ENCODE measurements at regions not wholly inside any gene's neighbourhood (a gene's known extent, or its start where the extent isn't known, plus 50 kb on each side); places are given as distances from the start of the nearest gene placed in this dataset.
"Not testable (repeated sequence)": the region's sequence is repeated elsewhere in the genome, so short reads cannot be mapped to it uniquely, and the experiment has no call there.

DNA sequence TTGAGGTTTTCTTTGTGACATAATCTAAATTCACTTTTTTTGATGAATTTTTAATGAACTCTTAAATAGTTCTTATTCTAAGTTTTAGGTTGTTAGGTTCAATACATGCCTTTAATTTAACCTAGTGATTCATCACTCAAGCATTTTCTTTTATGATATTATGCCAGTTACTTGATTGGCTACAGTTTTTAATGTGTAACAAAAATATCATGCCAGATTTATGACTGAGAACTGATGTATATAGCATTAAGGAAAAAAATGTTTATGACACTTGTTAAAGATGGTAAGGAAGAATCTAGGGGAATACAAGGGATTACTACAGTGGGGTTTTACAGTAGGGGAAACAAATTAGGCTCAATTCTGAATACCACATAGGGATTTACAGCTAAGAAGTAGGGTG, 103.1 kb downstream of the VGLL3 start:
- no peak for DNase-seq (ENCODE audit: insufficient read length, low spot score)
- no peak for FAIRE-seq
- TF ChIP-seq, protein P1, sequence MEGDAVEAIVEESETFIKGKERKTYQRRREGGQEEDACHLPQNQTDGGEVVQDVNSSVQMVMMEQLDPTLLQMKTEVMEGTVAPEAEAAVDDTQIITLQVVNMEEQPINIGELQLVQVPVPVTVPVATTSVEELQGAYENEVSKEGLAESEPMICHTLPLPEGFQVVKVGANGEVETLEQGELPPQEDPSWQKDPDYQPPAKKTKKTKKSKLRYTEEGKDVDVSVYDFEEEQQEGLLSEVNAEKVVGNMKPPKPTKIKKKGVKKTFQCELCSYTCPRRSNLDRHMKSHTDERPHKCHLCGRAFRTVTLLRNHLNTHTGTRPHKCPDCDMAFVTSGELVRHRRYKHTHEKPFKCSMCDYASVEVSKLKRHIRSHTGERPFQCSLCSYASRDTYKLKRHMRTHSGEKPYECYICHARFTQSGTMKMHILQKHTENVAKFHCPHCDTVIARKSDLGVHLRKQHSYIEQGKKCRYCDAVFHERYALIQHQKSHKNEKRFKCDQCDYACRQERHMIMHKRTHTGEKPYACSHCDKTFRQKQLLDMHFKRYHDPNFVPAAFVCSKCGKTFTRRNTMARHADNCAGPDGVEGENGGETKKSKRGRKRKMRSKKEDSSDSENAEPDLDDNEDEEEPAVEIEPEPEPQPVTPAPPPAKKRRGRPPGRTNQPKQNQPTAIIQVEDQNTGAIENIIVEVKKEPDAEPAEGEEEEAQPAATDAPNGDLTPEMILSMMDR (IDR thresholded peaks at IDR 0.05; ENCODE audit: insufficient read depth, missing control alignments): no peak

DNA sequence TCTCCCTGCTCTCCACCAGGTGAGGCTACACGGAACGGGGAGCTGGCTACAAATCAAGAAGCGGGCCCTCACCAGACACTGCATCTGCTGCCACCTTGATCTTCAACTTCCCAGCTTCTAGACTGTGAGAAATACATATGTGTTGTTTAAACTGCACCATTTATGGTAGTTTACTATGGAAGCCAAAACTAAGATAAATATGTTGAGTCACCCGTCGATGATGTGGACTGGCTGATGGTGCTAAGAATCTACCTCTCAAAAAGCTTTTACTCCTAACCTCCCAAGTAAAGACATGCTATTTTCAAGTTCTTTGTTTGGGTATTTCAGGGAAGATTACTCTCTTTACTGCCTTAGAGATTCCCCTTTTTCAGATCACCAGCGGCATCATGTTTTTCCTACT, 110.9 kb downstream of the VGLL3 start:
- no peak for FAIRE-seq
- DNase-seq (ENCODE audit: insufficient read length, low spot score): no peak
- TF ChIP-seq, protein P1 (IDR thresholded peaks at IDR 0.05; ENCODE audit: insufficient read depth, missing control alignments): no peak

DNA sequence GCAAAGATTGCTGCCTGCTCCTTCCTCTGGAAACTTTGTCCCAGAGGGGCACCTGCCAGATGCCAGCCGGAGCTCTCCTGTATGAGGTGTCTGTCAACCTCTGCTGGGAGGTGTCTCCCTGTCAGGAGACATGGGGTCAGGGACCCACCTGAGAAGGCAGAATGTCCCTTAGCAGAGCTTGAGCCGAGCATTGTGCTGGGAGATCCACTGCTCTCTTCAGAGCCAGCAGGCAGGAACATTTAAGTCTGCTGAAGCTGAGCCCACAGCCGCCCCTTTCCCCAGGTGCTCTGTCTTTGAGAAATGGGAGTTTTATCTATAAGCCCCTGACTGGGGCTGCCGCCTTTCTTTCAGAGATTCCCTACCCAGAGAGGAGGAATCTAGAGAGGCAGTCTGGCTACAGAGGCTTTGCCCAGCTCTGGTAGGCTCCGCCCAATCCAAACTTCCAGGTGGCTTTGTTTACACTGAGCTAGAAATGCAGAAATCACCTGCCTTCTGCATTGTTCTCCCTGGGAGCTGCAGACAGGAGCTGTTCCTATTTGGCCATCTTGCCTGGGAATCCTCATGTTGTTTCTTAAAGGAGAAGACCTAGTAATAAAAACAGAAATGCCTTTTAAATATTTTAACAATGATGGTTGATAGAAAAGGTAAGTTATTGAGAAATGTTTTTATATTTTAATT, 114.3 kb downstream of the VGLL3 start:
- FAIRE-seq; DNase-seq (ENCODE audit: insufficient read length, low spot score): not testable (repeated sequence)

DNA sequence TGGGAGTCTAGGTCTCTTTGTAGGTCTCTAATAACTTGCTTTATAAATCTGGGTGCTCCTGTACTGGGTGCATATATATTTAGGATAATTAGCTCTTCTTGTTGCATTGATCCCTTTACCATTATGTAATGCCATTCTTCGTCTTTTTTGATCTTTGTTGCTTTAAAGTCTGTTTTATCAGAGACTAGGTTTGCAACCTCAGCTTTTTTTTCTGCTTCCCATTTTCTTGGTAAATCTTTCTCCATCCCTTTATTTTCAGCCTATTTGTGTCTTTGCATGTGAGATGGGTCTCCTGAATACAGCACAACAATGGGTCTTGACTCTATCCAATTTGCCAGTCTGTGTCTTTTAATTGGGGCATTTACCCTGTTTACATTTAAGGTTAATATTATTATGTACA, 116.2 kb downstream of the VGLL3 start:
- FAIRE-seq; DNase-seq (ENCODE audit: insufficient read length, low spot score): not testable (repeated sequence)

DNA sequence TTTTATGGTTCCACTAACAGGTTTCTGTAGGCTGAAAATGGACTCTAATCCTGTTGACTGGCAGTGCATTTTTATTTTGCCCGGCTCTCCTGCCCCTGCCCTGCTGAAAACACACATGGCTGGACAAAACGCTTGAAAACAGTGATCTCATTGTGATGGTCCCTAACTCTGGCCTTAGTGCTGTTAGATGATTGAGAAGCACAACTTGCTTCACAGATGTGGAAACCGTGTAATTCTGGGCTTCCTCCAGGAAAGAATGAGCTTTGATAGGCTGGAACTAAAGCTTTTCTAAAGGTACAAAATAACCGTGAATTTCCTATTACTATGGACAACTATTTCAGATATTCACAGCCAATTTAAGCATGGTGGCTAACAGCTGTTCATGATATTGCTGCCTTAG, 121.4 kb downstream of the VGLL3 start:
- TF ChIP-seq, protein P1 (IDR thresholded peaks at IDR 0.05; ENCODE audit: insufficient read depth, missing control alignments): no peak
- DNase-seq (ENCODE audit: insufficient read length, low spot score) (no peak), FAIRE-seq (no peak)

DNA sequence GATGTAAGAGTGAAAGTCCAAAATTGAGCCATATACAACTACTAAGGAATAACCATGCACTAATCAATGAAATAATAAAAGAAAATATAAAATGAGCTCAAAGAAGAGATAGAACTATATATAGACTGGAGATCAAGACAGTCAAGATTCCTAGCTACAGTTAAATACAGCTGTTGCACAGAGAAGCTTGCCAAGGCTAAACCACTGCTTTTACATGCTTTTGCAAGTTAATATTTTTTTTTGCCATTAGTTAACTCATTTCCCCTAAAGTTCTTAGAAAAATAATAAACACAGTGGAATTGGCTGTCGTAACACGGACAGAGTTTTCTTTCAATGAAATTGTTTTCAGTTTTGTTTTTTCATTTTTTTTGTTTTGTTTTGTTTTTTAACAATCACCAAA, 123.0 kb downstream of the VGLL3 start:
- DNase-seq (ENCODE audit: insufficient read length, low spot score): no peak
- TF ChIP-seq, protein P1 (IDR thresholded peaks at IDR 0.05; ENCODE audit: insufficient read depth, missing control alignments): no peak
- no peak for FAIRE-seq

DNA sequence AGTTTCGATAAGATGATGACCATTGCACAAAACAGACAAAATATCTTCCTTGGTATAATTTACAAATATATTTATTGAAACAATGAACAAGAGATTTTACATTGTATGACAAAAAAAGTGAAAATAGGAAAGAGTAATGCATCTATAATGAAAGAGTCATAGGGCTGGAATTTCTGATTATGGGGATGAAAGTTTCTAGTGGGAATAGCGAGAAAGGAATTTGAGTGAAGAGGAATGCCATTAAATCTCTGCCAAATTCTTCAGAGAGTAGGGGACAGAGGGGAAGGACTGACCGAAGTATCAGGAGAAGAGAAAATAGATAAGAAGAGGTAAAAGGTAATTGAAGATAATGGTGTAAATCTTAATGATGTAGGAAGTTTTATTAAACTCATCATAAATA, 125.4 kb downstream of the VGLL3 start:
- DNase-seq (ENCODE audit: insufficient read length, low spot score) (no peak), FAIRE-seq (no peak)
- TF ChIP-seq, protein P1 (IDR thresholded peaks at IDR 0.05; ENCODE audit: insufficient read depth, missing control alignments): no peak

DNA sequence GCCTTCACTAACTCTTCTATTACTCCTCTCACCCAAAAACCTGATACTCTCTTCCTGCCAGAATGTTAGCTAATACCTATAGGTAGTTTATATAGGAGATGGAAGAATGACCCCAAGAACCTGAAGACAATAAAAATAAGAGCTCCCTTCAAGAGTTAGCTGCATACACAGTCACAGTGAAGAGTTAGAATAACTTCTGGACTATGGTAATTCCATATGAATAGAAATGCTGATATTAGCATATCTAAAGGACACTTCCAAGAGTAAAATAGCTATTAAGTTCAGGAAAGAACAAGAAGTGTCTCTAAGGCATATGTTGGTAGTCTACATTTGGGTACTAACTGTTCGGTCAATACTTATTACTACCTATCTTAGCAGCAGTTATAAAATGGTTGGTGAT, 134.2 kb downstream of the VGLL3 start:
- no peak for DNase-seq (ENCODE audit: insufficient read length, low spot score)
- TF ChIP-seq, protein P1 (IDR thresholded peaks at IDR 0.05; ENCODE audit: insufficient read depth, missing control alignments): no peak
- FAIRE-seq: no peak
